IPS-18a (cell line): ENCODE measurements at regions not wholly inside any gene's neighbourhood (a gene's known extent, or its start where the extent isn't known, plus 50 kb on each side); places are given as distances from the start of the nearest gene placed in this dataset.

ENCODE experiments used
- H3K27ac ChIP-seq: one replicate; pipeline ENCODE4 v1.5.1; 2013; ENCODE audit warnings: low read length
- H3K27me3 ChIP-seq: one replicate; pipeline ENCODE4 v1.6.1; 2013; ENCODE audit warnings: mild to moderate bottlenecking, low read length; ENCODE audit not compliant: control insufficient read depth, insufficient read depth
- H3K36me3 ChIP-seq: one replicate; pipeline ENCODE4 v1.6.1; 2013; ENCODE audit warnings: low read depth, low read length; ENCODE audit not compliant: control insufficient read depth
- H3K4me1 ChIP-seq: one replicate; pipeline ENCODE4 v1.6.1; 2013; ENCODE audit warnings: low read depth, low read length; ENCODE audit not compliant: control insufficient read depth
- H3K4me3 ChIP-seq: one replicate; pipeline ENCODE4 v1.5.1; 2013; ENCODE audit warnings: low read length
- H3K9ac ChIP-seq: one replicate; pipeline ENCODE4 v1.6.1; 2013; ENCODE audit warnings: mild to moderate bottlenecking, low read length, moderate library complexity
- H3K9me3 ChIP-seq: one replicate; pipeline ENCODE4 v1.6.1; 2013; ENCODE audit warnings: low read depth, low read length; ENCODE audit not compliant: control insufficient read depth

- no peaks in the 10 kb centered on the region for H3K9me3 ChIP-seq
- H3K36me3 ChIP-seq = no peaks in the 10 kb centered on the region
- H3K4me1 ChIP-seq = peaks cover 10% of the 10 kb centered on the region
- no peak overlapping the region for H3K27ac ChIP-seq
- H3K4me3 ChIP-seq = no peak overlapping the region
- no peaks in the 10 kb centered on the region for H3K27me3 ChIP-seq
- H3K9ac ChIP-seq = no peak overlapping the region
These were observed 136.5 kb downstream of the NR4A2 start for GRCh38 chr2:156196031-156196430.

GRCh38 chr2:156192468-156192867 is 140.1 kb downstream of the NR4A2 start:
- no peaks in the 10 kb centered on the region for H3K36me3 ChIP-seq
- no peak overlapping the region for H3K27ac ChIP-seq
- peaks cover 10% of the 10 kb centered on the region for H3K4me1 ChIP-seq
- H3K9ac ChIP-seq = no peak overlapping the region
- H3K4me3 ChIP-seq = no peak overlapping the region
- H3K9me3 ChIP-seq = no peaks in the 10 kb centered on the region
- no peaks in the 10 kb centered on the region for H3K27me3 ChIP-seq

- no peaks in the 10 kb centered on the region for H3K9me3 ChIP-seq
- no peak overlapping the region for H3K27ac ChIP-seq
- H3K4me3 ChIP-seq = no peak overlapping the region
- H3K36me3 ChIP-seq = no peaks in the 10 kb centered on the region
- H3K27me3 ChIP-seq = no peaks in the 10 kb centered on the region
- peaks cover 10% of the 10 kb centered on the region for H3K4me1 ChIP-seq
- no peak overlapping the region for H3K9ac ChIP-seq
These were observed 141.0 kb downstream of the NR4A2 start for GRCh38 chr2:156191527-156191926.

- no peaks in the 10 kb centered on the region for H3K27me3 ChIP-seq
- H3K4me1 ChIP-seq = peaks cover 10% of the 10 kb centered on the region
- H3K36me3 ChIP-seq = no peaks in the 10 kb centered on the region
- no peak overlapping the region for H3K27ac ChIP-seq
- no peak overlapping the region for H3K9ac ChIP-seq
- H3K9me3 ChIP-seq = no peaks in the 10 kb centered on the region
- H3K4me3 ChIP-seq = no peak overlapping the region
These were observed 142.0 kb downstream of the NR4A2 start for GRCh38 chr2:156190517-156190916.

- no peak overlapping the region for H3K4me3 ChIP-seq
- H3K27ac ChIP-seq = no peak overlapping the region
- no peak overlapping the region for H3K9ac ChIP-seq
- peaks cover 10% of the 10 kb centered on the region for H3K4me1 ChIP-seq
- no peaks in the 10 kb centered on the region for H3K36me3 ChIP-seq
- H3K27me3 ChIP-seq = no peaks in the 10 kb centered on the region
- H3K9me3 ChIP-seq = no peaks in the 10 kb centered on the region
These were observed 142.9 kb downstream of the NR4A2 start for GRCh38 chr2:156189584-156189983.

- no peak overlapping the region for H3K9ac ChIP-seq
- no peaks in the 10 kb centered on the region for H3K27me3 ChIP-seq
- H3K36me3 ChIP-seq = no peaks in the 10 kb centered on the region
- H3K4me3 ChIP-seq = no peak overlapping the region
- no peaks in the 10 kb centered on the region for H3K9me3 ChIP-seq
- H3K27ac ChIP-seq = no peak overlapping the region
- peaks cover 10% of the 10 kb centered on the region for H3K4me1 ChIP-seq
These were observed 143.4 kb downstream of the NR4A2 start for GRCh38 chr2:156189143-156189542.

GRCh38 chr2:156182132-156182531 is 150.4 kb downstream of the NR4A2 start:
- no peak overlapping the region for H3K27ac ChIP-seq
- H3K4me1 ChIP-seq = no peaks in the 10 kb centered on the region
- no peaks in the 10 kb centered on the region for H3K27me3 ChIP-seq
- H3K9ac ChIP-seq = no peak overlapping the region
- H3K36me3 ChIP-seq = no peaks in the 10 kb centered on the region
- H3K4me3 ChIP-seq = no peak overlapping the region
- H3K9me3 ChIP-seq = no peaks in the 10 kb centered on the region

GRCh38 chr2:156181208-156181607 is 151.3 kb downstream of the NR4A2 start:
- Histone ChIP-seq H3K9me3 (no peaks in the 10 kb centered on the region), H3K27me3 (no peaks in the 10 kb centered on the region), H3K36me3 (no peaks in the 10 kb centered on the region), H3K4me1 (no peaks in the 10 kb centered on the region), H3K9ac (no peak overlapping the region), H3K27ac (no peak overlapping the region), H3K4me3 (no peak overlapping the region)

- Histone ChIP-seq H3K9ac (no peak overlapping the region), H3K4me1 (peaks cover 5% of the 10 kb centered on the region)
These were observed 154.9 kb downstream of the NR4A2 start for GRCh38 chr2:156177654-156178053.

GRCh38 chr2:156175946-156176345 is 156.6 kb downstream of the NR4A2 start:
- peaks cover 5% of the 10 kb centered on the region for H3K4me1 ChIP-seq
- no peaks in the 10 kb centered on the region for H3K27me3 ChIP-seq
- no peak overlapping the region for H3K4me3 ChIP-seq
- H3K9me3 ChIP-seq = no peaks in the 10 kb centered on the region
- no peaks in the 10 kb centered on the region for H3K36me3 ChIP-seq
- H3K9ac ChIP-seq = no peak overlapping the region
- H3K27ac ChIP-seq = no peak overlapping the region

More at GRCh38 chr2:156177654-156178053, 154.9 kb downstream of the NR4A2 start:
- Histone ChIP-seq H3K36me3 (no peaks in the 10 kb centered on the region), H3K4me3 (no peak overlapping the region), H3K27me3 (no peaks in the 10 kb centered on the region), H3K9me3 (no peaks in the 10 kb centered on the region), H3K27ac (no peak overlapping the region)

GRCh38 chr2:156170929-156171328 is 161.6 kb downstream of the NR4A2 start:
- no peak overlapping the region for H3K27ac ChIP-seq

GRCh38 chr2:156165742-156166141 is 166.8 kb downstream of the NR4A2 start:
- H3K4me3 ChIP-seq = no peak overlapping the region
- no peaks in the 10 kb centered on the region for H3K27me3 ChIP-seq
- H3K9me3 ChIP-seq = no peaks in the 10 kb centered on the region
- H3K9ac ChIP-seq = no peak overlapping the region
- H3K4me1 ChIP-seq = peaks cover 12% of the 10 kb centered on the region
- no peak overlapping the region for H3K27ac ChIP-seq
- H3K36me3 ChIP-seq = no peaks in the 10 kb centered on the region

More at GRCh38 chr2:156170929-156171328, 161.6 kb downstream of the NR4A2 start:
- Histone ChIP-seq H3K4me1 (peaks cover 17% of the 10 kb centered on the region), H3K27me3 (no peaks in the 10 kb centered on the region), H3K9ac (no peak overlapping the region), H3K9me3 (no peaks in the 10 kb centered on the region), H3K4me3 (no peak overlapping the region), H3K36me3 (no peaks in the 10 kb centered on the region)
